ENCODE measurements at regions not wholly inside any gene's neighbourhood (a gene's known extent, or its start where the extent isn't known, plus 50 kb on each side); places are given as distances from the start of the nearest gene placed in this dataset.
A peak's percentile ranks its signal among the peaks of the same experiment; 100 is the strongest.

- no peak overlapping the region for H2BK12ac ChIP-seq (ENCODE audit: low read depth, low read length)
- ChIA-PET CTCF (ENCODE audit: partially characterized antibody) (interaction anchor here (0.6 to 5.0 kb wide), 26 partner anchors 9 to 1398 kb away, joined by 3 to 41 read pairs (median 4); no protein-coding TSS in a partner anchor), POLR2A (ENCODE audit: partially characterized antibody) (no interaction called here)
- H2BK15ac ChIP-seq (ENCODE audit: low read length), result no peak overlapping the region
- H3K79me2 ChIP-seq (ENCODE audit: control insufficient read depth in 1 of 2, insufficient read depth in 2 of 2, low read length in 2 of 2), result no peaks in the 10 kb centered on the region
- DNase-seq (ENCODE audit: low read depth in 1 of 2, low spot score in 2 of 2) (peak; percentile 43 to 79), FAIRE-seq (peak; percentile 86)
- no peak overlapping the region for H3K4me2 ChIP-seq (ENCODE audit: insufficient read depth in 1 of 2, low read depth in 2 of 2, low read length in 2 of 2)
- H3K27me3 ChIP-seq (replicated peaks in 1 of 4; ENCODE audit: control insufficient read depth in 3 of 4, extremely low read depth in 1 of 4, insufficient read depth in 3 of 4, low read length in 3 of 4), result no peaks in the 10 kb centered on the region
- no peaks in the 10 kb centered on the region for H3K9me3 ChIP-seq (ENCODE audit: insufficient read depth in 2 of 2, low read depth in 1 of 2, low read length in 1 of 2)
- H3K9ac ChIP-seq (replicated peaks in 1 of 4; ENCODE audit: extremely low read depth in 1 of 4, low read depth in 3 of 4, low read length in 3 of 4), result no peak overlapping the region
- no peak overlapping the region for H4K8ac ChIP-seq (ENCODE audit: extremely low read depth, insufficient read depth, low read length)
- H3K4ac ChIP-seq (replicated peaks; ENCODE audit: insufficient read length, low read depth, low read length), result no peak overlapping the region
- no peak overlapping the region for H3K18ac ChIP-seq (ENCODE audit: extremely low read depth, low read length)
- no peaks in the 10 kb centered on the region for H4K20me1 ChIP-seq (replicated peaks in 1 of 2; ENCODE audit: control insufficient read depth in 1 of 2, insufficient read depth in 2 of 2, low read length in 2 of 2)
- no peak overlapping the region for H4K91ac ChIP-seq (replicated peaks; ENCODE audit: insufficient read length, low read length)
- H2BK20ac ChIP-seq (ENCODE audit: low read length), result no peak overlapping the region
- no peaks in the 10 kb centered on the region for H3K23me2 ChIP-seq (ENCODE audit: low read depth, low read length)
- no peak overlapping the region for H3K56ac ChIP-seq (replicated peaks; ENCODE audit: insufficient read length, low read depth, low read length)
- H3K36me3 ChIP-seq (ENCODE audit: control insufficient read depth in 2 of 4, insufficient read depth in 4 of 4, low read length in 3 of 4), result no peaks in the 10 kb centered on the region
- H3K23ac ChIP-seq (ENCODE audit: insufficient read length), result no peak overlapping the region
- no peak overlapping the region for H3K27ac ChIP-seq (ENCODE audit: low read depth, low read length)
- no peak overlapping the region for H2BK5ac ChIP-seq (ENCODE audit: low read depth, low read length)
- H2BK120ac ChIP-seq (replicated peaks; ENCODE audit: low read depth, low read length), result no peak overlapping the region
- H3K4me1 ChIP-seq (replicated peaks in 1 of 4; ENCODE audit: control insufficient read depth in 3 of 4, insufficient read depth in 4 of 4, low read length in 3 of 4), result peaks cover 0 to 2% (median 1%) of the 10 kb centered on the region in 4 experiments; a peak in 3 of 7 replicates
- H4K5ac ChIP-seq (ENCODE audit: insufficient read length, low read depth, low read length), result no peak overlapping the region
- H2AK5ac ChIP-seq (ENCODE audit: low read depth, low read length), result no peak overlapping the region
- H3K14ac ChIP-seq (ENCODE audit: insufficient read length), result no peak overlapping the region
- no peaks in the 10 kb centered on the region for H3K79me1 ChIP-seq (ENCODE audit: low read depth, low read length)
- H2AFZ ChIP-seq (ENCODE audit: low read length), result no peak overlapping the region
- no peak overlapping the region for H3K4me3 ChIP-seq (ENCODE audit: extremely low read depth in 1 of 4, insufficient read depth in 2 of 4, low read depth in 3 of 4, low read length in 4 of 4)
- WGBS, 2 experiments (ENCODE audit: extremely low coverage in 1 of 2, insufficient coverage in 1 of 2, insufficient read length in 1 of 2, insufficient replicate concordance in 2 of 2, low coverage in 1 of 2, low lambda C conversion rate in 2 of 2, missing lambda C conversion rate in 1 of 2), result 69% methylated on average over 7 of the region's 7 CpGs; no CpG with 5 or more reads in 1 of the 2 experiments
Observed at GRCh38 chr5:90135779-90136378, 273.7 kb downstream of the CETN3 start.
